Neural crest cell (in vitro differentiated cells): ENCODE measurements at regions not wholly inside any gene's neighbourhood (a gene's known extent, or its start where the extent isn't known, plus 50 kb on each side); places are given as distances from the start of the nearest gene placed in this dataset.
"Not testable (repeated sequence)": the region's sequence is repeated elsewhere in the genome, so short reads cannot be mapped to it uniquely, and the experiment has no call there.

ENCODE experiments used
- DNase-seq: peaks from one replicate; pipeline ENCODE4 v3.0.0; 2021; ENCODE audit warnings: low read depth, mixed read lengths, low spot score
- H3K27ac Mint-ChIP-seq: one replicate; pipeline ENCODE4 v1.8.0; 2021; ENCODE audit warnings: mild to moderate bottlenecking, mixed read lengths; ENCODE audit not compliant: unreplicated experiment
- H3K27me3 Mint-ChIP-seq: 2 replicates; pipeline ENCODE4 v1.8.0; 2021; ENCODE audit warnings: low read depth, mild to moderate bottlenecking, mixed read lengths
- H3K36me3 Mint-ChIP-seq: 2 replicates; pipeline ENCODE4 v1.8.0; 2021; ENCODE audit warnings: low read depth, mild to moderate bottlenecking, mixed read lengths
- H3K4me1 Mint-ChIP-seq: 2 replicates; pipeline ENCODE4 v1.8.0; 2021; ENCODE audit warnings: mixed read lengths
- H3K4me3 Mint-ChIP-seq: one replicate; pipeline ENCODE4 v1.8.0; 2021; ENCODE audit warnings: mild to moderate bottlenecking, mixed read lengths
- H3K9me3 Mint-ChIP-seq: 2 replicates; pipeline ENCODE4 v1.8.0; 2021; ENCODE audit warnings: mixed read lengths
- TF ChIP-seq, protein P1 (sequence below): fragments of 200-600 bp; sonication (generic); conservative IDR thresholded peaks from 2 replicates; pipeline ENCODE4 v1.5.0; 2021; ENCODE audit warnings: antibody characterized with exemption, mild to moderate bottlenecking

DNA sequence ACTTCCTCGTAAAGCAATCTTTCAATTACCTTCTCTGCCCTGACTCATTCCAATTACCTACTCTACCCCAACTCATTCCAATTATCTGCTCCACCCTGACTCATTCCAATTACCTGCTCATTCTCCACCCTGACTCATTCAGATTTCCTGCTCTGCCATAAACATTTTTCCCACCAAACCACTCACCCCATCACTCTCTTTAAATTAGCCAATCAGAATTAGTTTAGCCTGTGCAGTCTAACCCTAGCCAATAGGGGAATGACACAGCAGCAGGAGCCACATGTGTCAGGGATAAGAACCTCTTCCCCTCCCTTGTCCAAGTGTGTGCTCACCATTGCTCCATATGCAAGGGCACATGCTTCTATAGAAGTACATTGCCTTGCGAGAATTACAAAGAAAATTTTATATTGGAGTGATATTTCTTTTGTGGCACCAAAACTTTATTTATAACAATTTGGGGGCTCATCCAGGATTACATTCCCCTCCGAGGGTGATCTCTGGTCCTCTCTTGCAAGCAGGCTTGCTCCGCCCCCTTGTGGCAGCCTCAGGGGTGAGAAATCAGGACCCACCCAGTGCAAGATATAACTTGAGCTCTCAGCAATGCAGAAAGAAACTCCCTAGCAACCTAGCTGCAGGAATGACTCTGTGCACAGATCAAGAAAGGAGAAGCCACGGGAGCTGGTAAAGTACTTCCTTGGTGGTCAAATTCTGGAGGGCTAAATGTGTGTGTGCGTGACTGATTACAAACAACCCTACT is 551.9 kb upstream of the EYS start:
- DNase-seq = peak; percentile 46
- TF ChIP-seq, protein P1, sequence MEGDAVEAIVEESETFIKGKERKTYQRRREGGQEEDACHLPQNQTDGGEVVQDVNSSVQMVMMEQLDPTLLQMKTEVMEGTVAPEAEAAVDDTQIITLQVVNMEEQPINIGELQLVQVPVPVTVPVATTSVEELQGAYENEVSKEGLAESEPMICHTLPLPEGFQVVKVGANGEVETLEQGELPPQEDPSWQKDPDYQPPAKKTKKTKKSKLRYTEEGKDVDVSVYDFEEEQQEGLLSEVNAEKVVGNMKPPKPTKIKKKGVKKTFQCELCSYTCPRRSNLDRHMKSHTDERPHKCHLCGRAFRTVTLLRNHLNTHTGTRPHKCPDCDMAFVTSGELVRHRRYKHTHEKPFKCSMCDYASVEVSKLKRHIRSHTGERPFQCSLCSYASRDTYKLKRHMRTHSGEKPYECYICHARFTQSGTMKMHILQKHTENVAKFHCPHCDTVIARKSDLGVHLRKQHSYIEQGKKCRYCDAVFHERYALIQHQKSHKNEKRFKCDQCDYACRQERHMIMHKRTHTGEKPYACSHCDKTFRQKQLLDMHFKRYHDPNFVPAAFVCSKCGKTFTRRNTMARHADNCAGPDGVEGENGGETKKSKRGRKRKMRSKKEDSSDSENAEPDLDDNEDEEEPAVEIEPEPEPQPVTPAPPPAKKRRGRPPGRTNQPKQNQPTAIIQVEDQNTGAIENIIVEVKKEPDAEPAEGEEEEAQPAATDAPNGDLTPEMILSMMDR = peak; percentile 52
- H3K4me3 Mint-ChIP-seq, H3K27me3 Mint-ChIP-seq, H3K27ac Mint-ChIP-seq, H3K4me1 Mint-ChIP-seq, H3K36me3 Mint-ChIP-seq: not testable (repeated sequence)
- H3K9me3 Mint-ChIP-seq = peaks cover 11% of the 10 kb centered on the region

DNA sequence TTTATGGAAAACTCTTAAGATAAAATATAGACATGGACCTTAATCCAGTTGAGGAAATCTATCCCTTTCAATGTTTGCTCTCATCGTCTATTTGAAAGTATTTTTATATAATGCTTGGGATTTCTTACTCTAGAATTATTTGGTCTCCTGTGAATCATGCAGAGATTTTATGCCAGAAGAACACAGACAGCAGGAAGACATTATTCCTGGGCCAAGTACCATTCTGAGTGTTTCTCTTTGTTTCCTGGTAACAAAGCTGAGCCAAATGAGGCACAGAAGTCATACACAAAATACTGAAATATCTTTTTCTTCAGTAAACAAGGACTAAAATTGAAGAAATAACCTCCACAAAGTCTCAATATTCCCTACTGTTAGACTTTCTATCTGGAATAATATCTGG is 538.2 kb upstream of the EYS start:
- no peaks in the 10 kb centered on the region for H3K27me3 Mint-ChIP-seq

DNA sequence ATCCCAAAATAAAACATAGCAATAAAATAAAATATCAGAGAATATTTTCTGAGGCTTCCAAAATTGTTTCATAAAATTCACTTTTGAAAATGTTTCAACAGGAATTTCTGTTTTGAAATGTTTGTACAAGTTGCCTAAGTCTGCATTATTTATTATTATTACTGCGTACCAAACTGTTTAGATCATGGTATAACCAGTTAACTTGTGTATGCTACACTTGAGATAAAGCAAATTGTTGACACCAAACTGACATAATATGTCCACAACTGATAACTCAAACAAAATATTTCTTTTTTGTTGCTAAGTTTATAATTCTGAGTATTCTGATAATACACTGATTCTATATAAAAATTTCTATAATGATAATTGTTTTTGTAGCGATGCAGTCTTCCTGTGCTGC is 531.8 kb upstream of the EYS start:
- Mint-ChIP-seq H3K27me3 (no peaks in the 10 kb centered on the region), H3K4me3 (no peak overlapping the region), H3K9me3 (no peaks in the 10 kb centered on the region), H3K27ac (no peak overlapping the region), H3K36me3 (no peaks in the 10 kb centered on the region), H3K4me1 (peaks cover 14% of the 10 kb centered on the region)
- TF ChIP-seq, protein P1 = no peak
- DNase-seq = no peak

More for the DNA sequence above, 538.2 kb upstream of the EYS start:
- DNase-seq = no peak
- H3K36me3 Mint-ChIP-seq = peaks cover 8% of the 10 kb centered on the region
- TF ChIP-seq, protein P1 = no peak
- H3K9me3 Mint-ChIP-seq = peaks cover 14% of the 10 kb centered on the region
- H3K4me1 Mint-ChIP-seq = no peaks in the 10 kb centered on the region
- H3K4me3 Mint-ChIP-seq = no peak overlapping the region
- H3K27ac Mint-ChIP-seq = no peak overlapping the region

DNA sequence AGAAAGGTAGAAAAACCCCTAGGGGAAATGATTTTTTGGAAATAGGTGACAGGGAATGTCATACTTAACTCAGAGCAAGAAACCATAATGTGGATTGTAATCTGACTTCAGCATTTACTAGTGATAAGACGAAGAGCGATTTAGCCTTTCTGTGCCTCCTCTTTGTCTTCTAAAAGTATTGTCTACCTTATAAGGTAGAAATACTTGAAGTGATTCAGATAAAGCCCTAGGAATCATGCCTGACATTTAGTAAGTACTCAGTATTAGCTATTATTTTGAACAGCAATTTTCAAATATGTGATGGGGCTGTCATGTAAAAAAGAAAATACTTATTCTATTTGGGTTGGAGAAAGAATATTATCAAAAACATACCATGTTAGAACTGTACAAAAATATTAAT is 525.9 kb upstream of the EYS start:
- H3K4me3 Mint-ChIP-seq = no peak overlapping the region
- no peaks in the 10 kb centered on the region for H3K9me3 Mint-ChIP-seq
- H3K27me3 Mint-ChIP-seq = no peaks in the 10 kb centered on the region
- peaks cover 14% of the 10 kb centered on the region for H3K4me1 Mint-ChIP-seq
- TF ChIP-seq, protein P1 = no peak
- no peak for DNase-seq
- H3K27ac Mint-ChIP-seq = no peak overlapping the region
- H3K36me3 Mint-ChIP-seq = no peaks in the 10 kb centered on the region

DNA sequence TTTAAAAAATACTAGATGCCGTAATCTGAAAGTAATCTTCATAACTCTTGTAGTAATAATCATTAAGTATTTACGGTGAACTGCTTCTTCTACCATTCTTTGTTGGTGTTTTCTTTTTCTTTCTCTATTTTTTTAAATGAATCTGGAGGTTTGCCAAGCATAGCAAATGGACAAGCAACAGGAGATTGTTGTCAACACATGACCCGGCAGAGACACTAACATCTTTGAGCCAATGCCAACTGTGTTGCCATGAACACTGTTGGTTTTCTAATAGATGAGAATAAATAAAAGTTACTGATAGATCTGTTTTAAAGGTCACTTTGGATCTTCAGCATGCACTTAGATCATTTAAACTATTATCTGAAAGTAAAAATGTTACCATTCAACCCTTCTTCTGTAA is 523.6 kb upstream of the EYS start:
- H3K9me3 Mint-ChIP-seq = no peaks in the 10 kb centered on the region
- no peaks in the 10 kb centered on the region for H3K36me3 Mint-ChIP-seq
- H3K4me1 Mint-ChIP-seq = peaks cover 8% of the 10 kb centered on the region
- TF ChIP-seq, protein P1 = no peak
- H3K27ac Mint-ChIP-seq = no peak overlapping the region
- no peaks in the 10 kb centered on the region for H3K27me3 Mint-ChIP-seq
- H3K4me3 Mint-ChIP-seq = no peak overlapping the region
- DNase-seq = no peak
